IMR-90 (cell line): ENCODE measurements at regions not wholly inside any gene's neighbourhood (a gene's known extent, or its start where the extent isn't known, plus 50 kb on each side); places are given as distances from the start of the nearest gene placed in this dataset.

Experiments
- ATAC-seq: fragments of 200-7000 bp; cut with Tn5 transposase; 2 replicates; pipeline ENCODE4 v1.9.1; 2020; ENCODE audit warnings: low read depth, mild to moderate bottlenecking, moderate library complexity
- BruUV-seq: library from RNA; stranded (reverse); fragments of 400-500 nt; replicated peaks from 2 replicates; lab custom pipeline; 2021; lab: Mats Ljungman, UMichigan
- CTCF ChIA-PET: fragments of 300-600 bp; formaldehyde crosslinking; extraction: SDS; loops from one replicate; lab custom pipeline; 2021; ENCODE audit warnings: antibody characterized with exemption; lab: Yijun Ruan, JAX
- POLR2A ChIA-PET: fragments of 300-600 bp; sonication (Branson Sonifier 250); formaldehyde crosslinking; loops from one replicate; lab custom pipeline; 2022; ENCODE audit warnings: antibody characterized with exemption; ENCODE audit not compliant: unreplicated experiment; lab: Charles Lee
- DNase-seq: peaks from one replicate; pipeline ENCODE4 v3.0.0; 2013
- H2AFZ ChIP-seq: replicated peaks from 2 replicates; pipeline ENCODE3; 2013; ENCODE audit warnings: low read length, mild to moderate bottlenecking; ENCODE audit not compliant: poor library complexity
- H2AK5ac ChIP-seq: 2 replicates; pipeline ENCODE4 v1.6.1; 2013; ENCODE audit warnings: low read depth, low read length, inconsistent platforms
- H2AK9ac ChIP-seq: replicated peaks from 2 replicates; pipeline ENCODE3; 2013; ENCODE audit warnings: mild to moderate bottlenecking, low read depth, low read length, moderate library complexity; ENCODE audit not compliant: poor library complexity
- H2BK120ac ChIP-seq: 2 replicates; pipeline ENCODE4 v1.6.1; 2013; ENCODE audit warnings: low read depth, low read length, inconsistent platforms
- H2BK15ac ChIP-seq: 3 replicates; pipeline ENCODE4 v1.6.1; 2013; ENCODE audit warnings: low read depth, low read length, inconsistent platforms
- H2BK20ac ChIP-seq: 2 replicates; pipeline ENCODE4 v1.6.1; 2013; ENCODE audit warnings: low read depth, mild to moderate bottlenecking, inconsistent platforms, low read length, moderate library complexity
- H2BK5ac ChIP-seq: 2 replicates; pipeline ENCODE4 v1.6.1; 2013; ENCODE audit warnings: mild to moderate bottlenecking, low read depth, low read length, inconsistent platforms; ENCODE audit not compliant: poor library complexity, severe bottlenecking
- H3K14ac ChIP-seq: replicated peaks from 2 replicates; pipeline ENCODE4 v1.6.1; 2013; ENCODE audit warnings: low read depth, low read length, inconsistent platforms
- H3K18ac ChIP-seq: 2 replicates; pipeline ENCODE4 v1.6.1; 2013; ENCODE audit warnings: low read depth, low read length, control low read depth
- H3K23ac ChIP-seq: 2 replicates; pipeline ENCODE4 v1.6.1; 2013; ENCODE audit warnings: low read depth, low read length, inconsistent platforms
- H3K27ac ChIP-seq: 2 replicates; pipeline ENCODE4 v1.5.1; 2013; ENCODE audit warnings: mild to moderate bottlenecking, control low read depth, low read length; ENCODE audit not compliant: insufficient read depth
- H3K27me3 ChIP-seq: 2 replicates; pipeline ENCODE4 v1.6.1; 2013; ENCODE audit warnings: low read length; ENCODE audit not compliant: control insufficient read depth, insufficient read depth
- H3K36me3 ChIP-seq: 2 replicates; pipeline ENCODE4 v1.6.1; 2013; ENCODE audit warnings: low read length, mixed read lengths; ENCODE audit not compliant: control insufficient read depth, insufficient read depth
- H3K4ac ChIP-seq: 2 replicates; pipeline ENCODE4 v1.6.1; 2013; ENCODE audit warnings: low read depth, low read length, inconsistent platforms
- H3K4me1 ChIP-seq: 2 replicates; pipeline ENCODE4 v1.6.1; 2013; ENCODE audit warnings: low read length, mixed read lengths; ENCODE audit not compliant: control insufficient read depth, insufficient read depth
- H3K4me2 ChIP-seq: 2 replicates; pipeline ENCODE4 v1.6.1; 2013; ENCODE audit warnings: low read depth, mild to moderate bottlenecking, control low read depth, low read length, moderate library complexity
- H3K4me3 ChIP-seq: 2 replicates; pipeline ENCODE4 v1.5.1; 2013; ENCODE audit warnings: low read depth, mild to moderate bottlenecking, control low read depth, low read length, moderate library complexity; ENCODE audit not compliant: insufficient read depth
- H3K56ac ChIP-seq: 2 replicates; pipeline ENCODE4 v1.6.1; 2013; ENCODE audit warnings: low read length, inconsistent platforms; ENCODE audit not compliant: insufficient read depth; ENCODE audit errors: extremely low read depth
- H3K79me1 ChIP-seq, 2 experiments: 2 replicates each; pipeline ENCODE4 v1.6.1; 2013; ENCODE audit warnings: low read length in 2 of 2, inconsistent platforms in 1 of 2, low read depth in 1 of 2
- H3K9ac ChIP-seq: 2 replicates; pipeline ENCODE4 v1.6.1; 2013; ENCODE audit warnings: low read depth, low read length, control low read depth
- H3K9me1 ChIP-seq: 2 replicates; pipeline ENCODE4 v1.6.1; 2013; ENCODE audit warnings: low read length, inconsistent platforms; ENCODE audit not compliant: insufficient read depth
- H3K9me3 ChIP-seq: 2 replicates; pipeline ENCODE4 v1.6.1; 2013; ENCODE audit warnings: low read length; ENCODE audit not compliant: control insufficient read depth, insufficient read depth
- H4K20me1 ChIP-seq: 2 replicates; pipeline ENCODE4 v1.6.1; 2013; ENCODE audit warnings: low read length, inconsistent platforms; ENCODE audit not compliant: insufficient read depth
- H4K5ac ChIP-seq: 2 replicates; pipeline ENCODE4 v1.6.1; 2013; ENCODE audit warnings: mild to moderate bottlenecking, low read depth, low read length, control low read depth
- H4K8ac ChIP-seq, 2 experiments: 2 replicates each; pipeline ENCODE4 v1.6.1; 2013; ENCODE audit warnings: low read depth in 2 of 2, low read length in 2 of 2, control low read depth in 1 of 2, inconsistent platforms in 1 of 2
- H4K91ac ChIP-seq: 2 replicates; pipeline ENCODE4 v1.6.1; 2013; ENCODE audit warnings: low read depth, low read length, inconsistent platforms; ENCODE audit not compliant: insufficient read depth
- BHLHE40 ChIP-seq: fragments of 150-350 bp; IDR thresholded peaks from 2 replicates; pipeline ENCODE4 v1.6.1; 2016; ENCODE audit warnings: mild to moderate bottlenecking, low read depth, low read length
- CEBPB ChIP-seq: IDR thresholded peaks from 2 replicates; pipeline ENCODE4 v1.6.1; 2012; ENCODE audit warnings: low read depth, low read length, improper control_type of control experiment
- CHD1 ChIP-seq: IDR thresholded peaks from 2 replicates; pipeline ENCODE4 v1.6.1; 2012; ENCODE audit warnings: low read depth, low read length, improper control_type of control experiment
- CTCF ChIP-seq: conservative IDR thresholded peaks from 2 replicates; pipeline ENCODE4 v1.5.1; 2012; ENCODE audit warnings: mild to moderate bottlenecking, low read depth, low read length, improper control_type of control experiment
- FOS ChIP-seq: fragments of 150-350 bp; IDR thresholded peaks from 2 replicates; pipeline ENCODE4 v1.6.1; 2016; ENCODE audit warnings: low read depth, low read length
- MAFK ChIP-seq: IDR thresholded peaks from 2 replicates; pipeline ENCODE4 v1.6.1; 2012; ENCODE audit warnings: low read depth, low read length, improper control_type of control experiment
- MAZ ChIP-seq: IDR thresholded peaks from 2 replicates; pipeline ENCODE4 v1.6.1; 2012; ENCODE audit warnings: low read depth, mild to moderate bottlenecking, low read length, improper control_type of control experiment, moderate library complexity, borderline replicate concordance
- MXI1 ChIP-seq: IDR thresholded peaks from 2 replicates; pipeline ENCODE4 v1.6.1; 2012; ENCODE audit warnings: low read depth, mild to moderate bottlenecking, low read length, moderate library complexity, borderline replicate concordance
- NFE2L2 ChIP-seq: fragments of 150-350 bp; IDR thresholded peaks from 2 replicates; pipeline ENCODE4 v1.6.1; 2016; ENCODE audit warnings: low read depth, mild to moderate bottlenecking, low read length
- POLR2A ChIP-seq: IDR thresholded peaks from 2 replicates; pipeline ENCODE4 v1.6.1; 2012; ENCODE audit warnings: mild to moderate bottlenecking, low read depth, low read length
- RAD21 ChIP-seq: IDR thresholded peaks from 2 replicates; pipeline ENCODE4 v1.6.1; 2012; ENCODE audit warnings: low read length, improper control_type of control experiment
- RCOR1 ChIP-seq: IDR thresholded peaks from 2 replicates; pipeline ENCODE4 v1.6.1; 2012; ENCODE audit warnings: mild to moderate bottlenecking, low read length, improper control_type of control experiment; ENCODE audit not compliant: insufficient replicate concordance
- RFX5 ChIP-seq: IDR thresholded peaks from 2 replicates; pipeline ENCODE4 v1.8.0; 2012; ENCODE audit warnings: low read depth, mild to moderate bottlenecking, low read length, moderate library complexity
- SMC3 ChIP-seq: fragments of 150-350 bp; IDR thresholded peaks from 2 replicates; pipeline ENCODE4 v1.6.1; 2016; ENCODE audit warnings: low read depth, mild to moderate bottlenecking, antibody characterized with exemption, low read length, moderate library complexity
- USF2 ChIP-seq: fragments of 150-350 bp; IDR thresholded peaks from 2 replicates; pipeline ENCODE4 v1.6.1; 2017; ENCODE audit warnings: mild to moderate bottlenecking, antibody characterized with exemption, low read length, low read depth
- WGBS, 2 experiments: methylation state at CpG; one replicate each; pipeline versions ENCODE4 v1.1.5 to v1.1.7; 2013; ENCODE audit warnings: missing lambda C conversion rate in 2 of 2; ENCODE audit not compliant: insufficient read length in 1 of 2; ENCODE audit errors: extremely low coverage in 2 of 2; 5-methylcytosine and 5-hydroxymethylcytosine counted together
- dilution Hi-C: fragments of 300-500 bp; cut with HindIII; formaldehyde crosslinking; loops from one replicate; pipeline ENCODE4 v1.14.3; 2018; ENCODE audit warnings: low sequenced_read_pairs; ENCODE audit not compliant: unreplicated experiment
- in situ Hi-C: fragments of 300-500 bp; cut with MboI; formaldehyde crosslinking; loops from 3 replicates; pipeline ENCODE4 v1.14.3; 2019; ENCODE audit warnings: low sequenced_read_pairs, inconsistent platforms, mixed read lengths
- intact Hi-C: fragments of 100-400 bp; cut with micrococcal nuclease; formaldehyde crosslinking; loops from 2 replicates; pipeline ENCODE4 v1.10.0; 2022
- TF ChIP-seq, protein P1 (sequence below): fragments of 150-350 bp; IDR thresholded peaks from 2 replicates; pipeline ENCODE4 v1.6.1; 2016; ENCODE audit warnings: low read depth, mild to moderate bottlenecking, low read length, moderate library complexity, borderline replicate concordance

GRCh38 chr5:38662090-38662489, 105.6 kb upstream of the LIFR start:
- in situ Hi-C loops (no loop called here), intact Hi-C loops (loop anchor here (5.0 kb wide), 1 partner anchor 105 kb away; the partner anchor contains the start of gene LIFR), dilution Hi-C loops (no loop called here)
- Histone ChIP-seq H2BK120ac (no peak overlapping the region), H2BK20ac (no peak overlapping the region), H4K91ac (no peak overlapping the region), H4K20me1 (no peaks in the 10 kb centered on the region), H2BK5ac (no peak overlapping the region), H2AK9ac (no peak overlapping the region), H3K4me3 (no peak overlapping the region), H2AFZ (no peak overlapping the region), H3K79me1 (no peaks in the 10 kb centered on the region), H3K56ac (no peak overlapping the region), H2AK5ac (no peak overlapping the region), H4K8ac (no peak overlapping the region), H3K27me3 (peaks cover 18% of the 10 kb centered on the region), H3K9ac (no peak overlapping the region), H4K5ac (no peak overlapping the region), H3K4me1 (no peaks in the 10 kb centered on the region; the same call in 1 of the 2 replicates), H3K23ac (no peak overlapping the region), H3K4ac (no peak overlapping the region), H3K4me2 (no peak overlapping the region), H3K9me1 (no peaks in the 10 kb centered on the region; the same call in 1 of the 2 replicates), H3K9me3 (no peaks in the 10 kb centered on the region), H3K36me3 (no peaks in the 10 kb centered on the region), H3K14ac (no peak overlapping the region), H3K18ac (no peak overlapping the region), H3K27ac (no peak overlapping the region), H2BK15ac (no peak overlapping the region)
- ATAC-seq = no peak
- no TSS peak for BruUV-seq
- DNase-seq = no peak
- TF ChIP-seq BHLHE40 = no peak
- no peak for TF ChIP-seq SMC3
- TF ChIP-seq, protein P1, sequence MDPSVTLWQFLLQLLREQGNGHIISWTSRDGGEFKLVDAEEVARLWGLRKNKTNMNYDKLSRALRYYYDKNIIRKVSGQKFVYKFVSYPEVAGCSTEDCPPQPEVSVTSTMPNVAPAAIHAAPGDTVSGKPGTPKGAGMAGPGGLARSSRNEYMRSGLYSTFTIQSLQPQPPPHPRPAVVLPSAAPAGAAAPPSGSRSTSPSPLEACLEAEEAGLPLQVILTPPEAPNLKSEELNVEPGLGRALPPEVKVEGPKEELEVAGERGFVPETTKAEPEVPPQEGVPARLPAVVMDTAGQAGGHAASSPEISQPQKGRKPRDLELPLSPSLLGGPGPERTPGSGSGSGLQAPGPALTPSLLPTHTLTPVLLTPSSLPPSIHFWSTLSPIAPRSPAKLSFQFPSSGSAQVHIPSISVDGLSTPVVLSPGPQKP = no peak
- TF ChIP-seq NFE2L2 = no peak
- no peak for TF ChIP-seq POLR2A
- no peak for TF ChIP-seq RCOR1
- TF ChIP-seq CTCF = no peak
- no peak for TF ChIP-seq FOS
- no peak for TF ChIP-seq RAD21
- no peak for TF ChIP-seq MXI1
- no peak for TF ChIP-seq MAZ
- TF ChIP-seq USF2 = no peak
- no peak for TF ChIP-seq CEBPB
- TF ChIP-seq CHD1 = no peak
- TF ChIP-seq RFX5 = no peak
- TF ChIP-seq MAFK = no peak
- WGBS, 2 experiments = 43% methylated on average over 1 of the region's 4 CpGs; no CpG with 5 or more reads in 1 of the 2 experiments
- CTCF ChIA-PET = no interaction called here
- POLR2A ChIA-PET = no interaction called here
